ELR (cell line): ENCODE measurements at regions not wholly inside any gene's neighbourhood (a gene's known extent, or its start where the extent isn't known, plus 50 kb on each side); places are given as distances from the start of the nearest gene placed in this dataset.
"Not testable (repeated sequence)": the region's sequence is repeated elsewhere in the genome, so short reads cannot be mapped to it uniquely, and the experiment has no call there.

Source experiments
- DNase-seq: peaks from one replicate; pipeline ENCODE4 v3.0.0-alpha.2; 2015; ENCODE audit warnings: low read depth

GRCh38 chr4:128688846-128689437, 120.6 kb upstream of the JADE1 start:
- DNase-seq: no peak

- DNase-seq: no peak
Observed at GRCh38 chr4:128688033-128688721, 121.3 kb upstream of the JADE1 start.

GRCh38 chr4:128686810-128687209, 122.7 kb upstream of the JADE1 start:
- DNase-seq: no peak

GRCh38 chr4:128686032-128686465, 123.5 kb upstream of the JADE1 start:
- no peak for DNase-seq

- no peak for DNase-seq
Observed at GRCh38 chr4:128684016-128684415, 125.5 kb upstream of the JADE1 start.

GRCh38 chr4:128682942-128683666, 126.4 kb upstream of the JADE1 start:
- no peak for DNase-seq

- no peak for DNase-seq
Observed at GRCh38 chr4:128676095-128676494, 133.4 kb upstream of the JADE1 start.

- DNase-seq: no peak
Observed at GRCh38 chr4:128675083-128675482, 134.4 kb upstream of the JADE1 start.

- not testable (repeated sequence) for DNase-seq
Observed at GRCh38 chr4:128673159-128673558, 136.3 kb upstream of the JADE1 start.

GRCh38 chr4:128672596-128672995, 136.9 kb upstream of the JADE1 start:
- DNase-seq: not testable (repeated sequence)

GRCh38 chr4:128670513-128670912, 139.0 kb upstream of the JADE1 start:
- DNase-seq: no peak

GRCh38 chr4:128668566-128668965, 140.9 kb upstream of the JADE1 start:
- no peak for DNase-seq

- no peak for DNase-seq
Observed at GRCh38 chr4:128665514-128665913, 144.0 kb upstream of the JADE1 start.

GRCh38 chr4:128663325-128663724, 146.2 kb upstream of the JADE1 start:
- no peak for DNase-seq

GRCh38 chr4:128661479-128661878, 148.0 kb upstream of the JADE1 start:
- DNase-seq: no peak

- no peak for DNase-seq
Observed at GRCh38 chr4:128660361-128661215, 148.9 kb upstream of the JADE1 start.

GRCh38 chr4:128658214-128658631, 151.3 kb upstream of the JADE1 start:
- DNase-seq: no peak

GRCh38 chr4:128657638-128658037, 151.9 kb upstream of the JADE1 start:
- no peak for DNase-seq

GRCh38 chr4:128654465-128654864, 155.0 kb upstream of the JADE1 start:
- DNase-seq: no peak

- DNase-seq: no peak
Observed at GRCh38 chr4:128653527-128654444, 155.7 kb upstream of the JADE1 start.

- DNase-seq: peak; percentile 60
Observed at GRCh38 chr4:128649575-128650205, 159.8 kb upstream of the JADE1 start.
